Endothelial cell of hepatic sinusoid (primary cell): ENCODE measurements at regions not wholly inside any gene's neighbourhood (a gene's known extent, or its start where the extent isn't known, plus 50 kb on each side); places are given as distances from the start of the nearest gene placed in this dataset.

Experiments used
- in situ Hi-C: cut with HindIII; loops from 2 replicates; pipeline ENCODE4 v1.10.0; 2017; ENCODE audit warnings: low sequenced_read_pairs

DNA sequence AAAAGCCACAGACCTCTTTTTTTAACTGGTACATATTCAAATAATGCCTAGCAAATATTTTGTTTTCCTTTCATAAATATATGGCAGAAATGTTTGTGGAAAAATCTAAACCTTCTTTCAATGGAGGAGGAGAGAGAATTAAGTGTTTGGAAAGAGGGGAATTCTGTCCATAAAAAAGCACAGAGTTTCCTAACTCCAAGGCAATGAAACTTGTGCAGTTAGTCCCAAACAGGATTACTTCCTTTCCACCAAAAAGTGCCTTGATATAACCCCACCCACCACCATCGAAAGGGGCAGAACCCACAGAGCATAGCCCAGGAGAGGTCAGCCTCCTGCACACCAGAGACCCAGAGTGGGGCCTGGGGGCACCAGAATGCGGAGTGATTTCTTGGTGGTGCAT, 106.3 kb downstream of the OGFRL1 start:
- in situ Hi-C loops, result loop anchor here (25.0 kb wide), 1 partner anchor 117 kb away; no protein-coding TSS in a partner anchor

DNA sequence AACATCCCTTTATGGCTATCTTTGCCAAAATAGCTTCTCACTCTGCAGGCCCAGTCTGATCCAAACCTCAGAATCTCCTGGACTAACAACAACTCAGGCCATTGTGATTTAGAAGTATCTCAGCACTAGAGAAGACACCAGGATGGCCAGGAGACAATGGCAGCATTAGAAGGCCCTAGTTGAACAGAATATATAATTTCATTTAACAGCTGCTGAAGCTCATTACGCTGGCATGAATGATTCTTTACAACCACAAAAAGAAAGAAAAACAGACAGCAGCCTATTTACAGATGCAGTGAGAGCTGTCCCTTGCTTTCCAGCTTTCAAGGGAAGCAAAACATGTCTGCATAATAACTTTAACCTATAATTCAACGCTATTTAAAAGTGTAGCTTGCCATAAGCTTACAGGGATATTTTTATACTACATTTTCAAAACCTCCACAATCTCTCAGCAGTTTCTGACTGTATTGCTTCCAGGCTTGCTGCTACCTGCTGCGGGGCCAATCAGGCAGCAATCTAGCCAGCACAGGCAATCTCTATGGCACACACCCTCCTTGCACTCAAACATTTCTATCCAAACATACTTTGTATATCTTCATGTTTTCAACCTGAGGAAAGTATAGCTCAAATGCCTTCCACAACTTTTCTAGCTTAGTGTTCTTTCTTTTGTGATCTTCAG, 107.3 kb downstream of the OGFRL1 start:
- in situ Hi-C loops, result loop anchor here (25.0 kb wide), 1 partner anchor 116 kb away; no protein-coding TSS in a partner anchor

DNA sequence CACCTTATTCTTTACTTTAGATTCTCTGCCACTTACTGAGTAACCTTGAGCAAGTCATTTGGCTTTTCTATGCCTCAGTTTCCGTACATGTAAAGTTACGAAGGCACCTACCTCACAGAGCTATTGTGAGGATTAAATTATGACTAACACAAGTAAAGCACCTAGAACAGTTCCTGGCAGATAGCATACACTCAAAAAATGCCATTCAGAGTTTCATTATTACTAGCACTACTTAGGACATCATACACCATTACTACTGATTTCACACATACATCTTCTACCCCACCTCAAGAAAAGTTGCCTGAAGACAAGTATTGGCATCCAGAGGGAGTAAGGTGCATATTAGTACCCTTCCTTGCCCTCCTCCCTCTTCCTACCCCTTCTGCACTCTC, 107.8 kb downstream of the OGFRL1 start:
- in situ Hi-C loops, result loop anchor here (25.0 kb wide), 1 partner anchor 116 kb away; no protein-coding TSS in a partner anchor

DNA sequence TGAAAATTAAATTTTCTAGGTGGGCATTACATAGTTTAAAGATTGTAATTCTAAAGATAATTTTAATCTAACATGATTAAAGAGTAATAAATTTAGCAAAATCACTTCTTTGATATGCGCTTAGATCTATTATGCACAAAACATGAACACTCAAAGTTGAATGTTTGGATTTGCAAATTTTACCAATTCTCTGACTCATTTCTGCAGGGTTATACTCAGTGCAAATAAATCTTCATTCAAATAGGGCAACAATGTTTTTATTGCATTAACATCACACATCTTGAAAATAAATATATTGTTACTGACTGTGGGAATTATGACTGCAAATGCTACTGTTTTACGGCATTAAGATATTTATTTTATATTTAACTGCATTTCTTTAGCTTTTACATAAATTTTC, 110.7 kb downstream of the OGFRL1 start:
- in situ Hi-C loops, result loop anchor here (25.0 kb wide), 1 partner anchor 113 kb away; no protein-coding TSS in a partner anchor

DNA sequence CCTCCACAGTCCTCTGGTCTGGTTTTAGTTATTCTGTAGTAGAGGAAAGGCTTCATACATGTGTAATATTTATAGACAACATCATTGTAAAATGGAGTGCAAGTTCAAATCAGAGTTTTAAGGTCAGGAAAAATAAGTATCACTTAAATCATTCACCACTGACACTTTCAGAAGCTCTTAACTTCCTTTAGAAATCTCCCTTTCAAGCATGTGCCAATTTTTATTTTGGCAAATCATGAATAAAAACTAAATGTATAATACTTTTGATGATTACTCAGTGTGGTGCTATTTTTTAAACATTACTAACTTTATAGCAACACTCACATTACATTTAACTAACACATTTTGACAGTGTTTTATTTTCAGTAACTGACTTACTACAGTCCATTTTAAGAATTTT, 112.2 kb downstream of the OGFRL1 start:
- in situ Hi-C loops, result no loop called here

DNA sequence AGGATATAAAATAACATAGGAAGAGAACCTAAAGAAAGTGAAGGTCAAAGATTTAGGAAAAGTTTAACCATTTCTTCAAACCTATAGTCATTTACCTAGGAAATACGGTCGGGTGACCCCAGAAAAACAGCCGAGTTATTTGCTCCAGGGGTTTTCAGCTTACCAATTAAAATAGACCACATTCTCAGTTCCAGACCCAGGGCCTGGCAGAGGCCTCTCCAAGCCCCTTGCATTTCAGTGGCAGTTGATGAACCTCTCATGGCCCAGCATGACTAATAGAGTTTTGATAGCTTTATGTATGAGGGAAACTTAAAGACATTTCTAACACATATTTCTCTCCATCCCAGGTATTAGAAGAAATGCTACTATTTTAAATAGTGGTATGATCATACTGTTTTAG, 113.5 kb downstream of the OGFRL1 start:
- in situ Hi-C loops, result no loop called here

DNA sequence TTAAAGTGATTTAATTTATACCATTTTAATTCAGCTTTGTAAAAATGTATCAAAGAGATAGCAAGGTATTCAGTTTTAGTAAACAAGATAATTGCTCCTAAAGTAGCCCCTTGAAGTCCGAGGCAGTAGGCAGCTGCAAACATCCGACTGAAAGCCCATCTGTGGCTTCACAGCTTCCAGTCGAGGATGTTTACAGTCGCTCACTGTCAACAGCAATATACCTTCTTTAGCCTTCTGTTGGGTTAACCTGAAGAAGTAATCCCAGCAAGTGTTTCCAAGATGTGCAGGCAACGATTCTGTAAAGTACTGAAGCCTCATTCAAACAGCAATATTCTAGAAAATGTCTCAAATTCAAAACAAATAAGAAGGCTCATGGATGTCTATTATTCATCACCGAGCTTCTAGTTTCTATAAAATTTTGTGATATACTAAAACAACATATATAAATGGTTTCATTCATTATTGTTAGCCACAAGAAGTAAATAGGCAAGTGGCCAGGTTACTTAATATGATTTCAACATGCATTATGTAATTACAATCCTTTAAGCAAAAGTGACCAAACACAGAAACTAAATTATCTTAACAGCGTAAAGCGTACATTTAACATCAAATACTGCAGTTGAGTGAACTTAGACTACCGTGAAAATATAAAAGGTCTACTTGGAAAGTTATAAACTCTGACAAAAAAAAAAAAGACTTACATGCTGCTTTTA, 115.0 kb downstream of the OGFRL1 start:
- in situ Hi-C loops, result no loop called here

DNA sequence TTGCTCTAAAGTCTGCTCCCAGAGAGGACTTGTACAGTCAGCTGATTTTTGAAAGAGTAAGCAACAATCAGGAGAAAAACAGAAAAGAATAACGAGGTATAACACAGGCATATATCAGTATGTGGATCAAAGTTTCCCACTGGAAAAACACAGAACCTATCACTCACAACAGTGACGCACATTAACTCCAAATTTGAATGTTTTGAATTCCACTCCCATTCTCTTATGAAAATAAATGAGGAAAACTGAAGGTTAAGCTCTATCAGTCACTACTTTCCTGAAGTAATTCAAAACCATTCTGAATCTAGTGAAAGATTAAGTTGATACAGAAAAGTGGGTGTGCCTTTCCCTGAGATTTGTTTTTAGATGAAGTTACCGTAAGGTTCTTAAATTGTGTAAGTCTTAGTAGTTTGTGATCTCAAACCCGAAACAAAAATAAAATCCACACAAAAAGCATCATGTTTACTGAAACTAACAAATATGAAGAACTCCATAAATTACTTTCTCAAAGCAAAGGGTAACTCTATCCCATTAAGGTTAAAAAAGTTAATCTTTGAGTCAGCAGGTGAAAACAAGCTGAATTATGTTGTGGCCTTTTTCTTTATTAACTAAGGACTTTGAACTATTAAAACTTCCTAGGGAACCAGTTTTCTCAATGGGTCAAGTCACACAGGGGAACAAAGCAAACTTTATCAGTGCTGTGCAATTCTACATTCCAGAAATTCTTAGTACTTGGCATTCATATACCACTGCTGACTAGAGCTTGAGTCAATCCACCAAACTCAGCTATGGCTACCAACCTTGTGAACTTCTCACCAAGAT, 115.7 kb downstream of the OGFRL1 start:
- in situ Hi-C loops, result no loop called here

DNA sequence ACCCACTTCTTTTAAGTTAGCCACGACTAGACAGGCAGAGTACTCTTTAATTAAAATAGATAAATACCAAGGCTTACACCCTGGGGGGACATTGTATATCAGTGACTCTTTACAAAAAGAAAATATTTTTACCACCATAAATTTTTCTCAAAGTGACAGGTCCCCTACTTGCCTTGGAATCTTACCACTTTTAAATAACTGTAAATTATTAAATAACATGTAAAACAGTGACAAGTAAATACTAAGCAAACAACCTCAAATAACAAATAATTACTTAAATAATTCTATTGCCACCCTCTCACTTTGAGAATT, 116.3 kb downstream of the OGFRL1 start:
- in situ Hi-C loops, result no loop called here

DNA sequence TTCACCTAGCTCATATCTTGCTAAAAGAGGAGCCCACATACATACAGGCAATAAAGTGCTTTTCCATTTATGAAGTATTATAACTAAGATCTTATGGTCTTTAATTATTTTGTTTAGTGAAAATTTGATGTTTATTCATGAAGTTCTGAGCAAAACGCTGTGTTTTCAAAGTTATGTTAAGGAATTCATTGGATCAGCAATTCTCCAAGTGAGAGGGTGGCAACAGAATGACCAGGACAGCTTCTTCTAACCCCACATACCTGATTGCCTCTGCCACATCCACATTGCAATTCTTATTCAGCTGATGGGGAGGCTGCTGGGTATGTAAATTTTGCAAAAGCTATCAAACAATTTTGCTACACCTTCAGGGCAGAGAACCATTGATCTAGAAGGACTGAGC, 116.8 kb downstream of the OGFRL1 start:
- in situ Hi-C loops, result no loop called here

DNA sequence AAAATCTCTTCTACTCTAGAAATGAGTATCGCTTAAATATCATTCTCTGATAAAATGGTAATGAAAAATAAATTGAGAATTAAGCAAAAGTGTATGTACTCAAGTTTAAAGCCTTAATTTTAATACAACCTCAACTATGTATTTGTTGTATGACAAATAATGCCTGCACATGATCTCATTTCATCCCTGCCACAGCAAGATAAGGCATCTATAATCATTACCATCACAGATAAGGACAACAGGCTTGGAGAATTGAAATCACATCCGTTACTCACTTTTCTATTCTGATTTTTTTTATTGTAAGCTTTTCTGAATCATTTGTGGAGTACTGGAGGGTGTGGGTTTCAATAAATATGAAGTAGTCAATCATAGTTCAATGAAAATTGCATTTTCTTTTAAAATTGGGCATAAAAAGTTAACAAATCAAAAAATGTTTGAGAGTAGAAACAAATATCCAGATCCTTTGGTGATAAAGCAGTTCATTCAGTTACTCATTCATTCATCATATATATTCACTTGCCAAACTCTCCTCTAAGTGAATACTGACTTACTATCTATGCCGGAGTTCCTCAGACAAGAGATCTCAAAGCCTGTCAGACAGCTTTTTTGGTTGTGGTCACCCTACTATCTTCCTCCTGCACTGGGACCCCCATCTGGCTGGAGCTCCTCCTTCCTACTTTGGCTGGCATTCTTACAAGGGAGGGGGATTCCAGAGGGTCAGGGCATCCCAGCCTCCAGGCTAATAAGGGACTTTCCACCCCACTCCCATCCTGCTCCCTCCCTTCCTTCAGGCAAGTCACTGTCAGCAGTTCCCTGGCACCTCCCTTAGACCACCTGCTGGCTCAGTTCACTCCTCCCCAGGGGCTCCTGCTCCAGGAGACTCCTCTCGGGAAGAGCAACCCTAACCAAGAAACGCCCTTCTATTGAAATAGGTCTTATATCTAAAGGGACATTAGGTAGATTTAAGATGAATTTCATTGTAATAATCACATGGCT, 118.6 kb downstream of the OGFRL1 start:
- in situ Hi-C loops, result no loop called here

DNA sequence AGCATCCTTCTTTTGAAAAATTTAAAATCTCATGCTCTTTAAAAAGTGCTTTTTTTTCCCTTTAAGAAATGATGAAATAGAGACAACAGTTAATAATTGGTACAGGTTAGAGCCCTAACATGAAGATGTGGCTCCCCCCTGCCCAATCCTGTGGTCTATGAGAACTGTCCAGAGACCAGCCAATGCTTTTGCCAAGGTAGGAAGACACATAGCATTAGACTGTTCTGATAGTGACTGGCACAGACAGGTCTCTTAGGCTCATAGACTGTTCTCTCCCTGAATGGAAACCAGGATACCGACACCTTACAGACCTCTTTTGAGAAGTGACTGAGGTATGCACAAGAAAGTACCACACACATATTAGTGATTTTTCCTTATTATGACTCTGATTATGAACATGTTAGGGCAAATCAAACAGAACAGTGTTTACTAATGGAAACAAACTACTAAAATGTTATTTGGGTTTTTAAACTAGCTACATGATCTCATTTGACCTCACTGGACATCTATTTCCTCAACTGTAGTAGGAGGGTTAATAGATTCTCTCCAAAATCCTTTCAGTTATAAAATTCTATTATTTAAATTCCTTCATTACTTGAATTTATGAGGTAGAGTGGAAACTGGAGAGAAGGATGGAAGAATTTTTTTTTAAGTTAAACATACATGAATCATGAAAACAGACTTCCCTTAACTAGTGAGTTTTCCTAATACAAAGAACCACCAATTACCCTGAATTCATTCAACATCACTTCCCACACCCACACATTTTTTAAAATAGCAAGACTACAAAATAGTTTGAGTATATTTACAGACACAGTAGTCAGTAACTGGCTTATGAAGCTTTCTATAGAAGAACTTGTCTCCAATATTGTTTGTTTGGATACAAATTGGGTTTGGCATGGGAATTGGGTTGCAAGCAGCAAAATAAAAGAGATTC, 120.4 kb downstream of the OGFRL1 start:
- in situ Hi-C loops, result no loop called here

DNA sequence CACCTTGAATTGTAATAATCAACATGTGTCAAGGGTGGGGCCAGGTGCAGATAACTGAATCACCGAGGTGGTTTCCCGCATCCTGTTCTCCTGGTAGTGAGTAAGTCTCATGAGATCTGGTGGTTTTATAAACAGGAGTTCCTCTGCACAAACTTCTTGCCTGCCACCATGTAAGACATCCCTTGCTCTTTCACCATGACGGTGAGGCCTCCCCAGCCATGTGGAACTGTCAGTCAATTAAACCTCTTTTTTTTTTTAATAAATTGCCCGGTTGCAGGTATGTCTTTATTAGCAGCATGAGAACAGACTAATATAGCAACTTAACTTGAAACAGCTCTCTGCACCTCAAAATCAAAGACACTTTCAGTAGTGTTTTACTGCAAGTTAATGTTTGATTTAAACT, 121.6 kb downstream of the OGFRL1 start:
- in situ Hi-C loops, result no loop called here

DNA sequence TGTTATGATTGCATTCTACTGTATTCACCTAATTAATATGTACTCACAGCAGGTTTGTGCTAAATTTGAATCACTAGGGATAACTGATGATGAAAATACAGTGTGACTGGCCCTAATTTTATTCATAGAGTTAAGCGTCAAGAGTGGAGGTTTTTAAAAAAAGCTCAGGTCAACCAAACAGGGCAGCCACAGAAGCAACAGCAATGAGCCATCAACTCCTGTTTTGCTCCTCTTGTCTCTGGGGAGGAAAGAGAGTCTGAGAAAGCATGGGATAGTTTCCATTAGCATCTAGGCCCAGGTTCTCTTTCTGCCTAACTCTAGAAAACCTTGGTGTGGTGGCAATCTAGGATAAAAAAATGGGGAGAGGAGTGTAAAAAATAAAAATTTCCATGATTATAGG, 122.1 kb downstream of the OGFRL1 start:
- in situ Hi-C loops, result no loop called here

DNA sequence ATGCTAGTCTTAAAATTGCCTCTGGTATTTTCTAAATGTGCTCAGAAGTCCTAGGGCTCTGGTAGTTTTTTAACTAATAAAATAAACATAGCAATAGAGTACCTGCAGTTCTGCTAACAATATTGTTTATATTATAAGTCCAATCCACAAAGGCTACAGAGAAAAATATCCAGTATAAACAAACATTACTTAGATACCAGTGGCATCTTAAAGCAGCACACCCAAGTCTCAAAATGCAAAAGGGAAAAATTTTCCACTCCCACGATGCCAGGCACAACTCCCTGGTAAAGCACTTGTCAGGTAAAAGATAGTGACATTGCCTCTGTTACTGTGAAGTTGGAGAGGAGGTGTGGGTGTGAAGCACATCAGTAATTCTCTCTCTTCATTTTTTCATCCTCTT, 123.3 kb downstream of the OGFRL1 start:
- in situ Hi-C loops, result no loop called here

DNA sequence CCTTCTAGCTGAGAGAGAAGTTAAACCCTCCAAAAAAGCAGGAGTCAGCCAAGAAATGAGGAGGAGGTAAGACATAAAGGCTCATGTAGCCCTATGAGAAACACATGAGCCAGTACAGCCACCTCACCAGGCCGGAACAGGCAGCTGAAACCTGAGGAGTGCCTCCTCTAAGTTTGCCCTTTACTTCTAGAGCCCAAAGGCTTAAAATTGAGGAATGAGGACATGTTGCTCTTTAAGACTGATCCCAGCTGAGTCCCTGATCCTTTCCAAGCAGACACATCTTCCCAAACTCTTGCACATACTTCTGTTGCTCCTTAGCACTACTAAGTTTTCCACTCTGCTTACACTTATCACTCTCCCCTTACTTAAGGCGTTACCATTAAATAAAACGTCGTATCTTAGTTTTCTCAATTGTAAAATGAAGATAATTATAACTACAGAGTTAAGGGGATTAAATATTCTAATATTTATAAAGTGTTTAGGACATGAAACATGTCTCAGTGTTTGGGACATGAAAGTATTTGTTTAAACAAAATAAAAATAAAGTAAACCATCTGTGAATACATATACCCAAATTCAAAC, 124.0 kb downstream of the OGFRL1 start:
- in situ Hi-C loops, result no loop called here

DNA sequence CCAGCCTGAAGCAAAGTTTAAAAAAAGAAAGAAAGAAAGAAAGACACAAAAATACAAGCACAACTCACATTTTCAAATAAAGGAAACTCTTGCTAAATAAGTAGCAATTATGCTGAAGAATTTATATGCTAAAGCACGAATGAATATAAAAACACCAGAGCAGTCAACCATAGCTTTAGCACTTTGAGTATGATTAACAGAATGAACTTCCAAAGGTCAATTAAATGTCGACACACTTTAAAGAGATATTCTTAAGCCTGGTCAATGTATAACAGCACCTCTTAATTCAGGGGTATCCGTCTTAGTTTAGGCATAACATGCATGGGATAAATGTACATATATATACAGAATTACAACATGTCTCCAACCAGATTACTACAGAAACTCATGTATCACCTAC, 125.9 kb downstream of the OGFRL1 start:
- in situ Hi-C loops, result no loop called here

DNA sequence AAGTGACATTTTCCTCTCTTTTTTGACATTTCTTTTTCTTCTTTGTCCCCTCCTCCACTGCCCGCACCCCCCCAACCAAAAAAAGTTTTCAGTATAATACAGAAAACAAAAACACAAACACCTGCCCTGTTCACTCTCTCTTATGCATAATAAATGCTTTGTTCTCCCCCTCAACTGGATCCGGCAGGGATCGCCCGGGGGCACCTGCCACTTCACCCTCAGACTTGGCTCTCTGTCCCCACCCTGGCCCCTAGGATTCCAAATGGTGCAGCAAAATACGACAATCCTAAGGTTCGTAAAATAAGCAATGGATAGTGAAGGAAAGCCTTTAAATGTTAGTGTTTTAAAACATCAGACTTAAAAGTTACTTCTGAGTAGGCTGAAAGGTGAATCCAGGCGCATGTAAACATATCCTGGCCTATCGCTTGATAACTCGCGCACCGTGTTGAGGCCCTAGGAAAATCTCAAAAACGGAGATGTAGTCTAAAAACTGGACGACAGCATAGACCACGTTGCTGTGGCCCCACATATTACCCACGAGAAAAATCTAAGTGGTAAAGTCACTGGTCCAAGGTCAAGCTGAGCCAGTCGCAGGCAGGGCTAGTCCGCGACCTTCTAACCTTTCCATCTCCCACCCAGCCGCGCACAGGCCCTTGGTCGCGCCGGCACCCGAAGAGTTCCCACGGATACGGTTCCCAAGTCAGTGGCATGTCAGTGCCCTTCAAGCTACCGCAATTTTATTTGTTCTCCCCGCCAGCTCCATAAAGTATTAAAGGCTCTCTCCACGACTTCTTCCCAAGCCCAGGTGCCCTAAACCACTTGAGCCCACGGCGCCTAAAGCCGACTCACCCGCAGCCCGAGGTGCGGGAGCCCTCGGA, 130.8 kb downstream of the OGFRL1 start:
- in situ Hi-C loops, result no loop called here
